HEK293T (cell line): ENCODE measurements at regions not wholly inside any gene's neighbourhood (a gene's known extent, or its start where the extent isn't known, plus 50 kb on each side); places are given as distances from the start of the nearest gene placed in this dataset.

Experiments used
- CTCF ChIA-PET: fragments of 350-600 bp; formaldehyde crosslinking; extraction: SDS; loops from one replicate; lab custom pipeline; 2021; ENCODE audit warnings: antibody characterized with exemption, inconsistent platforms; lab: Yijun Ruan, JAX
- POLR2A ChIA-PET: fragments of 350-600 bp; formaldehyde crosslinking; extraction: SDS; loops from one replicate; lab custom pipeline; 2020; ENCODE audit warnings: antibody characterized with exemption, inconsistent platforms; lab: Yijun Ruan, JAX
- DNase-seq: peaks from one replicate; pipeline ENCODE4 v3.0.0; 2012; ENCODE audit warnings: mixed read lengths; ENCODE audit errors: extremely low spot score
- ARNT ChIP-seq: fragments of 450-650 bp; IDR thresholded peaks from 2 replicates; pipeline ENCODE4 v1.6.1; 2017; ENCODE audit warnings: mild to moderate bottlenecking
- BHLHE40 ChIP-seq: fragments of 450-650 bp; IDR thresholded peaks from 2 replicates; pipeline ENCODE4 v1.6.1; 2016; ENCODE audit warnings: mild to moderate bottlenecking, moderate library complexity, borderline replicate concordance
- CTBP1 ChIP-seq: fragments of 450-650 bp; IDR thresholded peaks from 2 replicates; pipeline ENCODE4 v1.6.1; 2016; ENCODE audit warnings: borderline replicate concordance
- ELF4 ChIP-seq: fragments of 450-650 bp; IDR thresholded peaks from 2 replicates; pipeline ENCODE4 v1.6.1; 2017; ENCODE audit warnings: antibody characterized with exemption
- FOXA1 ChIP-seq: fragments of 450-650 bp; IDR thresholded peaks from 2 replicates; pipeline ENCODE4 v1.6.1; 2016; ENCODE audit warnings: mild to moderate bottlenecking
- FOXK2 ChIP-seq: fragments of 450-650 bp; IDR thresholded peaks from 2 replicates; pipeline ENCODE4 v1.6.1; 2016; ENCODE audit warnings: mild to moderate bottlenecking
- FOXM1 ChIP-seq: fragments of 450-650 bp; IDR thresholded peaks from 2 replicates; pipeline ENCODE4 v1.6.1; 2017; ENCODE audit warnings: mild to moderate bottlenecking, borderline replicate concordance
- HDGF ChIP-seq: fragments of 450-650 bp; IDR thresholded peaks from 2 replicates; pipeline ENCODE4 v1.6.1; 2017; ENCODE audit warnings: antibody characterized with exemption, borderline replicate concordance
- L3MBTL2 ChIP-seq: fragments of 450-650 bp; conservative IDR thresholded peaks from 2 replicates; pipeline ENCODE4 v1.6.1; 2016; ENCODE audit warnings: mild to moderate bottlenecking
- LEF1 ChIP-seq: fragments of 450-650 bp; IDR thresholded peaks from 2 replicates; pipeline ENCODE4 v1.6.1; 2017; ENCODE audit warnings: mild to moderate bottlenecking, borderline replicate concordance
- NFRKB ChIP-seq: fragments of 450-650 bp; IDR thresholded peaks from 2 replicates; pipeline ENCODE4 v1.6.1; 2016; ENCODE audit warnings: mild to moderate bottlenecking, moderate library complexity
- PKNOX1 ChIP-seq: fragments of 450-650 bp; IDR thresholded peaks from 2 replicates; pipeline ENCODE4 v1.6.1; 2016
- SP1 ChIP-seq: fragments of 450-650 bp; IDR thresholded peaks from 2 replicates; pipeline ENCODE4 v1.6.1; 2017
- SUZ12 ChIP-seq: fragments of 450-650 bp; IDR thresholded peaks from 2 replicates; pipeline ENCODE4 v1.6.1; 2016; ENCODE audit warnings: mild to moderate bottlenecking
- TARDBP ChIP-seq: fragments of 450-650 bp; IDR thresholded peaks from 2 replicates; pipeline ENCODE4 v1.6.1; 2016
- ZNF384 ChIP-seq: fragments of 450-650 bp; IDR thresholded peaks from 2 replicates; pipeline ENCODE4 v1.6.1; 2016

GRCh38 chr3:76400141-76400540 lies 614.8 kb upstream of the ZNF717 start:
- CTCF ChIA-PET = no interaction called here
- POLR2A ChIA-PET = no interaction called here
- DNase-seq = no peak
- TF ChIP-seq SP1 (no peak), L3MBTL2 (no peak), FOXA1 (no peak), PKNOX1 (no peak), FOXM1 (no peak), ARNT (no peak), ZNF384 (no peak), SUZ12 (no peak), TARDBP (no peak), LEF1 (no peak), ELF4 (no peak), BHLHE40 (no peak), HDGF (no peak)

GRCh38 chr3:76402926-76403325 lies 617.6 kb upstream of the ZNF717 start:
- TF ChIP-seq PKNOX1 = no peak
- TF ChIP-seq ZNF384 = no peak
- no peak for TF ChIP-seq ELF4
- no peak for TF ChIP-seq FOXK2
- no peak for TF ChIP-seq ARNT
- no peak for TF ChIP-seq HDGF
- TF ChIP-seq NFRKB = no peak
- no peak for TF ChIP-seq FOXM1
- TF ChIP-seq TARDBP = no peak
- TF ChIP-seq CTBP1 = no peak
- no peak for TF ChIP-seq BHLHE40
- POLR2A ChIA-PET = no interaction called here
- no peak for DNase-seq
- CTCF ChIA-PET = no interaction called here

- TF ChIP-seq ZNF384 (no peak), L3MBTL2 (no peak), PKNOX1 (no peak), FOXA1 (no peak), SUZ12 (no peak), LEF1 (no peak), SP1 (no peak), BHLHE40 (no peak), NFRKB (no peak), CTBP1 (no peak), ARNT (no peak), TARDBP (no peak), HDGF (no peak), FOXK2 (no peak), ELF4 (no peak), FOXM1 (no peak)
- POLR2A ChIA-PET = no interaction called here
- DNase-seq = no peak
- CTCF ChIA-PET = no interaction called here
Measured at GRCh38 chr3:76403556-76403955, 618.2 kb upstream of the ZNF717 start.

GRCh38 chr3:76405196-76405595 lies 619.8 kb upstream of the ZNF717 start:
- POLR2A ChIA-PET = no interaction called here
- CTCF ChIA-PET = no interaction called here
- no peak for DNase-seq
- TF ChIP-seq ELF4 (no peak), FOXA1 (no peak), CTBP1 (no peak)

GRCh38 chr3:76410762-76411281 lies 625.5 kb upstream of the ZNF717 start:
- DNase-seq = no peak
- CTCF ChIA-PET = no interaction called here
- no peak for TF ChIP-seq BHLHE40
- no peak for TF ChIP-seq SUZ12
- no peak for TF ChIP-seq HDGF
- no peak for TF ChIP-seq FOXK2
- no peak for TF ChIP-seq ZNF384
- no peak for TF ChIP-seq CTBP1
- TF ChIP-seq FOXA1 = no peak
- no peak for TF ChIP-seq ELF4
- no peak for TF ChIP-seq TARDBP
- no peak for TF ChIP-seq L3MBTL2
- no peak for TF ChIP-seq FOXM1
- TF ChIP-seq LEF1 = no peak
- no peak for TF ChIP-seq NFRKB
- no peak for TF ChIP-seq ARNT
- no peak for TF ChIP-seq SP1
- TF ChIP-seq PKNOX1 = no peak
- POLR2A ChIA-PET = no interaction called here

GRCh38 chr3:76415384-76415783 lies 624.5 kb upstream of the ROBO2 start:
- DNase-seq = no peak
- TF ChIP-seq CTBP1 = no peak
- no peak for TF ChIP-seq FOXA1
- TF ChIP-seq HDGF = no peak
- no peak for TF ChIP-seq ELF4
- TF ChIP-seq ARNT = no peak
- no peak for TF ChIP-seq SUZ12
- no peak for TF ChIP-seq BHLHE40
- TF ChIP-seq FOXM1 = no peak
- CTCF ChIA-PET = no interaction called here
- POLR2A ChIA-PET = no interaction called here
